Fibroblast of skin of left biceps (primary cell): ENCODE measurements at regions not wholly inside any gene's neighbourhood (a gene's known extent, or its start where the extent isn't known, plus 50 kb on each side); places are given as distances from the start of the nearest gene placed in this dataset.

Experiments
- DNase-seq, 2 experiments: peaks; one replicate each; pipeline ENCODE4 v3.0.0-alpha.2; 2013; ENCODE audit warnings: low read depth in 2 of 2

- no peak for DNase-seq
Observed at GRCh38 chr3:194009892-194010533, 125.9 kb upstream of the HES1 start.

- DNase-seq, result no peak
Observed at GRCh38 chr3:194011807-194012206, 124.1 kb upstream of the HES1 start.

- DNase-seq, result no peak
Observed at GRCh38 chr3:194013928-194014327, 122.0 kb upstream of the HES1 start.

GRCh38 chr3:194014756-194015155, 121.2 kb upstream of the HES1 start:
- no peak for DNase-seq

- no peak for DNase-seq
Observed at GRCh38 chr3:194019398-194020165, 116.4 kb upstream of the HES1 start.

- DNase-seq, result no peak
Observed at GRCh38 chr3:194022052-194022451, 113.9 kb upstream of the HES1 start.

- no peak for DNase-seq
Observed at GRCh38 chr3:194022816-194023215, 113.1 kb upstream of the HES1 start.

- no peak for DNase-seq
Observed at GRCh38 chr3:194023501-194024280, 112.3 kb upstream of the HES1 start.

- no peak for DNase-seq
Observed at GRCh38 chr3:194025119-194025518, 110.8 kb upstream of the HES1 start.

GRCh38 chr3:194025951-194026350, 110.0 kb upstream of the HES1 start:
- DNase-seq, result no peak

- DNase-seq, result no peak
Observed at GRCh38 chr3:194028434-194029004, 107.4 kb upstream of the HES1 start.

GRCh38 chr3:194029846-194030245, 106.1 kb upstream of the HES1 start:
- no peak for DNase-seq

GRCh38 chr3:194030372-194030771, 105.6 kb upstream of the HES1 start:
- DNase-seq, result no peak

- DNase-seq, result no peak
Observed at GRCh38 chr3:194031349-194031748, 104.6 kb upstream of the HES1 start.

GRCh38 chr3:194031867-194032635, 103.9 kb upstream of the HES1 start:
- no peak for DNase-seq

GRCh38 chr3:194032828-194033435, 103.0 kb upstream of the HES1 start:
- DNase-seq, result no peak

- DNase-seq, result no peak
Observed at GRCh38 chr3:194034346-194035336, 101.3 kb upstream of the HES1 start.

GRCh38 chr3:194035406-194036138, 100.4 kb upstream of the HES1 start:
- DNase-seq, result no peak

GRCh38 chr3:194036842-194037241, 99.1 kb upstream of the HES1 start:
- DNase-seq, result no peak
